Suprapubic skin (tissue), 4 donors: ENCODE measurements at regions not wholly inside any gene's neighbourhood (a gene's known extent, or its start where the extent isn't known, plus 50 kb on each side); places are given as distances from the start of the nearest gene placed in this dataset.

Experiments used
- DNase-seq, 2 donors: peaks; one replicate each; pipeline ENCODE4 v3.0.0-alpha.2; 2019; ENCODE audit warnings: low spot score in 2 of 2
- H3K27ac ChIP-seq: fragments of 200-600 bp; sonication (generic); one replicate; pipeline ENCODE4 v1.5.1; 2019
- H3K27me3 ChIP-seq: fragments of 200-600 bp; sonication (generic); one replicate; pipeline ENCODE4 v1.5.1; 2019
- H3K36me3 ChIP-seq: fragments of 200-600 bp; sonication (generic); one replicate; pipeline ENCODE4 v1.5.1; 2019
- H3K4me1 ChIP-seq: fragments of 200-600 bp; sonication (generic); one replicate; pipeline ENCODE4 v1.5.1; 2019
- H3K4me3 ChIP-seq: fragments of 200-600 bp; sonication (generic); one replicate; pipeline ENCODE4 v1.5.1; 2019; ENCODE audit warnings: mild to moderate bottlenecking
- H3K9me3 ChIP-seq: fragments of 200-600 bp; sonication (generic); one replicate; pipeline ENCODE4 v1.5.1; 2019
- CTCF ChIP-seq, 2 donors: fragments of 200-600 bp in 1 of 2; fragments of 450-650 bp in 1 of 2; sonication (generic) in 1 of 2; IDR thresholded peaks; one replicate each; pipeline ENCODE4 v1.5.1; 2016 to 2019; ENCODE audit warnings: antibody characterized with exemption in 2 of 2, mild to moderate bottlenecking in 1 of 2, moderate library complexity in 1 of 2
- EP300 ChIP-seq: sonication (generic); formaldehyde crosslinking; IDR thresholded peaks from one replicate; pipeline ENCODE4 v1.6.1; 2017; ENCODE audit warnings: antibody characterized with exemption
- POLR2A ChIP-seq, 2 donors: fragments of 450-650 bp; IDR thresholded peaks; one replicate each; pipeline ENCODE4 v1.6.1; 2017; ENCODE audit warnings: antibody characterized with exemption in 2 of 2, mild to moderate bottlenecking in 2 of 2, moderate library complexity in 2 of 2
- POLR2AphosphoS5 ChIP-seq, 3 donors: sonication (generic); formaldehyde crosslinking; IDR thresholded peaks; one replicate each; pipeline ENCODE4 v1.6.1; 2017; ENCODE audit warnings: antibody characterized with exemption in 3 of 3
- WGBS: methylation state at CpG from one replicate; pipeline ENCODE4 v1.1.5; 2018; 5-methylcytosine and 5-hydroxymethylcytosine counted together

GRCh38 chr18:27728659-27729058, 448.3 kb downstream of the CDH2 start:
- TF ChIP-seq POLR2AphosphoS5 (IDR thresholded peaks at IDR 0.05) (no peak), POLR2A (IDR thresholded peaks at IDR 0.05) (no peak), EP300 (no peak), CTCF (IDR thresholded peaks at IDR 0.05) (no peak)
- no peaks in the 10 kb centered on the region for H3K36me3 ChIP-seq
- H3K27ac ChIP-seq, result no peak overlapping the region
- H3K9me3 ChIP-seq, result peaks cover 16% of the 10 kb centered on the region
- H3K27me3 ChIP-seq, result no peaks in the 10 kb centered on the region
- DNase-seq, result no peak
- no peaks in the 10 kb centered on the region for H3K4me1 ChIP-seq
- no peak overlapping the region for H3K4me3 ChIP-seq

- H3K9me3 ChIP-seq, result peaks cover 10% of the 10 kb centered on the region
- no peaks in the 10 kb centered on the region for H3K27me3 ChIP-seq
- H3K4me1 ChIP-seq, result no peaks in the 10 kb centered on the region
- 68% methylated on average over 2 of the region's 2 CpGs for WGBS
- H3K4me3 ChIP-seq, result no peak overlapping the region
- TF ChIP-seq POLR2AphosphoS5 (IDR thresholded peaks at IDR 0.05) (no peak), EP300 (no peak), POLR2A (IDR thresholded peaks at IDR 0.05) (no peak), CTCF (IDR thresholded peaks at IDR 0.05) (no peak)
- no peak for DNase-seq
- no peak overlapping the region for H3K27ac ChIP-seq
- no peaks in the 10 kb centered on the region for H3K36me3 ChIP-seq
Measured at GRCh38 chr18:27724362-27724761, 452.6 kb downstream of the CDH2 start.

GRCh38 chr18:27723168-27723567, 453.8 kb downstream of the CDH2 start:
- no peaks in the 10 kb centered on the region for H3K4me1 ChIP-seq

GRCh38 chr18:27719680-27720079, 457.2 kb downstream of the CDH2 start:
- Histone ChIP-seq H3K4me3 (no peak overlapping the region), H3K27me3 (no peaks in the 10 kb centered on the region), H3K36me3 (no peaks in the 10 kb centered on the region), H3K4me1 (no peaks in the 10 kb centered on the region), H3K27ac (no peak overlapping the region), H3K9me3 (no peaks in the 10 kb centered on the region)
- 61% methylated on average over 6 of the region's 6 CpGs for WGBS
- TF ChIP-seq POLR2AphosphoS5 (IDR thresholded peaks at IDR 0.05) (no peak), POLR2A (IDR thresholded peaks at IDR 0.05) (no peak), CTCF (IDR thresholded peaks at IDR 0.05) (no peak), EP300 (no peak)
- no peak for DNase-seq

More at GRCh38 chr18:27723168-27723567, 453.8 kb downstream of the CDH2 start:
- Histone ChIP-seq H3K36me3 (no peaks in the 10 kb centered on the region), H3K4me3 (no peak overlapping the region), H3K27me3 (no peaks in the 10 kb centered on the region), H3K9me3 (peaks cover 2% of the 10 kb centered on the region), H3K27ac (no peak overlapping the region)
- 64% methylated on average over 1 of the region's 1 CpG for WGBS
- no peak for DNase-seq
- TF ChIP-seq EP300 (no peak), POLR2A (IDR thresholded peaks at IDR 0.05) (no peak), CTCF (IDR thresholded peaks at IDR 0.05) (no peak), POLR2AphosphoS5 (IDR thresholded peaks at IDR 0.05) (no peak)

- TF ChIP-seq CTCF (IDR thresholded peaks at IDR 0.05) (no peak), EP300 (no peak)
- no peak overlapping the region for H3K27ac ChIP-seq
- WGBS, result 96% methylated on average over 3 of the region's 3 CpGs
- no peaks in the 10 kb centered on the region for H3K27me3 ChIP-seq
- H3K4me1 ChIP-seq, result no peaks in the 10 kb centered on the region
- no peak for DNase-seq
- no peaks in the 10 kb centered on the region for H3K36me3 ChIP-seq
- no peaks in the 10 kb centered on the region for H3K9me3 ChIP-seq
- H3K4me3 ChIP-seq, result no peak overlapping the region
Measured at GRCh38 chr18:27717816-27718215, 459.1 kb downstream of the CDH2 start.
